GM19043 (cell line): ENCODE measurements at regions not wholly inside any gene's neighbourhood (a gene's known extent, or its start where the extent isn't known, plus 50 kb on each side); places are given as distances from the start of the nearest gene placed in this dataset.

ENCODE experiments used
- ATAC-seq: cut with Tn5 transposase; IDR thresholded peaks from one replicate; pipeline ENCODE4 v1.9.1; 2021; ENCODE audit warnings: low read depth; ENCODE audit not compliant: unreplicated experiment

DNA sequence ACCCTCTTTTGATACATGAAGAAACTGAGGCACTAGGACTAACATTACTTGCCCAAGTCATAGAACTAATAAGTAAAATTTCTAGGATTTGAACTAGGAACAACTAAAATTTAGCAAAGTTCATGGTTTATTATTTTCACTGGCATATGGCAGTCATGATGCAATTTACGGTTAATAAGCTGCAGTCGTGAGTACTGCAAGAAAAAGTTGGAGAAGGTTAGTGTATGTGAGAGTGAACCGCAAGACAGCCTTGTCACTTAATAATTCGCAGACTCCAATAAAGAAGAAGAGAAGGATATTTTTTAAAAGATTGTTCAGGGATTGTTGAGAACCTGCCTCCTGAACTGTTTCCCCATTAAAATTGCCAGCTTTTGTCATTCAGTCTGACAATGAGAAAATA, 663.4 kb upstream of the TENM4 start:
- no peak for ATAC-seq

DNA sequence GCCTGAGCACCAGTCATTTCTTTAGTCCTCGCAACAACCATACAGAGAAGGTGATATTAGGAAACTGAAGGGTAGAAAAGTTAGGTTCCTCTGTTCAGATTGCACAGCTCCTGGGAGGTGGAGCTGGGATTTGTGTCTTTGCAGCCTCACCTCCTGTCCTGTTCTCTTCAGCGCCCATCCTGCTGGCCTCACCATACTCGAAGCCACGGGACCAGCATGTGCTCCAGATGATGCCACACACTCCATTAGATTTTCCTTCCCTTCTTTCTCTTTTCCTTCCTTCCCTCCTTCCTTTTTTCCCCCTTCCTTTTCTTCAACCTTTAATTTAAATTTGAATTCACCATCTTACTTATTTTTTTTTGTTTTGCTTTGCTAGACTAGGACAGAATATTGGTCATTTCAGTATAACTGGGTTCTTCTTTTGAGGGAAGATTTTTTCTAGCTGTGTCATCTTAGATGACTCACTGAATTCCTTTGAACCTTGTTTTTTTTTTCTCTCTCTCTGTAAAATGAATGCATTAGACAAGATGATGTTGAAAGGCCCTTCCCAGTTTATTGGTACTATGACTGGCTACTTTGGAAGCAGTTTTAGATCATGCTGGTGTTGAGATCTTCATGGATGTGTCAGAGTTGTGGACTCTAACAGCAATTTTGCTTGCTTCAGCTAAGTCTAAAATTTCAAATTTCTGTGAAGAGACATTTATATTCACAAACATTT, 662.5 kb upstream of the TENM4 start:
- ATAC-seq: no peak

GRCh38 chr11:80097146-80097545, 656.3 kb upstream of the TENM4 start:
- ATAC-seq: no peak

DNA sequence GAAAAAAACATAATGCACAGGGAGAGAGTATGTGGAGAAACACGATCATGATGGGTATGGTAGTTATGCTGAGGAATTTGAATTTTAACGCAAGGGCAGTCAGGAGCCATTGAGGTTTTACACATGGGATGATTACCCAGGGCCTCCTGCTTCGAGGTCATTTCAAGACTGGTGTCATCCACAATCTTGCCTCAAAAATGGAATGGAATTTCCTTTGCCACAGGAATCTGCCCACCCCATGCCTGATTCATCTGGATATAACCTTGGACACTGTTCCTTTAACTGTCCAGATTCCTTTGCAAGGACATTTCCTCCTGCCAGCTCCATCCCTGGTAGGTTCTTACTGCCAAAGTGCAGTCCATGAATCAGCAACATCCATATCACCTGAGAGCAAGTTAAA, 655.9 kb upstream of the TENM4 start:
- no peak for ATAC-seq

DNA sequence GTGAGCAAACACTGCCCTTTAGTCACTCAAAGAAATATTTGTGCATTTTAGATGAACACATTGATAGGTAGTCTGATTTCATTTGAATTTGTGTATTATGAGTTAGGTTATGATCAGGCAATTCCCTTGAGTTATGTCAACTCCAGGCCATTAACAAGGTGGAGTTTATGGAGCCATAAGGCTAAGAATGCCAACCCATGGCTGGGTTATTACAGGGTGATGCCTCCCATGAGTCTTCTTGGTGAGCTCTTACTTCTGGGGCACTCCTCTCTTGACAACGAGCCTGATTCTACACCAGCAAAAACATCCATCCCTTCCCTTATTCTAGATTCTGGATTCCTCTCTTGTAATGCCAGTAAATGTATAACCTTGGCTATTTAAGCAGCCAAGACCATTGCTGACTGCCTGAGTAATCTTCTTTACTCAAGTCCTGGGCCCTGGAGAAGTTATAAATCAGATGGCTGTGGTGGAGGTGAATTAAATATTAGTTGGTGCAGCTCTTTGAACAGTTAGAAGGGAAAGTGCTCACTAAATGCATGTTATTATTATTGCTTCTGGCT, 645.7 kb upstream of the TENM4 start:
- ATAC-seq: no peak

- no peak for ATAC-seq
These were observed 644.7 kb upstream of the TENM4 start for GRCh38 chr11:80085563-80085962.

DNA sequence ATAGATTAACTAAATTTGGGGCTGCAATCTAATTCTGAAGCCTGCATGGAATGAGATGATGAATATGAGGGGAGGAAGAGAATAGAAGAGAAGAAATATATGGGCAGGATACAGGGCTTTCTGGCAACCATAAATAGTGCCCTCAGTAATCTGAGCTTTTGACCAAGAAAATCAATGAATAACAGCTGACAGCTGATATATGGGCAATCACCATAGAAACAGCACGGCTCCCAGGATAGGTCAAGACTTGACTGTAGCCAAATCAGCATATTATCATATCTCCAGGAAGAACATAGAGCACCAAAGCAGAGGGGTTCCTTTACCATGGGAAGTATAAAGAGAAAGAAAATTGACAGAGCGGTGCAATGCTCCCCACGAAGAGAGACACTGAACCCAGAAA, 643.8 kb upstream of the TENM4 start:
- ATAC-seq: no peak

DNA sequence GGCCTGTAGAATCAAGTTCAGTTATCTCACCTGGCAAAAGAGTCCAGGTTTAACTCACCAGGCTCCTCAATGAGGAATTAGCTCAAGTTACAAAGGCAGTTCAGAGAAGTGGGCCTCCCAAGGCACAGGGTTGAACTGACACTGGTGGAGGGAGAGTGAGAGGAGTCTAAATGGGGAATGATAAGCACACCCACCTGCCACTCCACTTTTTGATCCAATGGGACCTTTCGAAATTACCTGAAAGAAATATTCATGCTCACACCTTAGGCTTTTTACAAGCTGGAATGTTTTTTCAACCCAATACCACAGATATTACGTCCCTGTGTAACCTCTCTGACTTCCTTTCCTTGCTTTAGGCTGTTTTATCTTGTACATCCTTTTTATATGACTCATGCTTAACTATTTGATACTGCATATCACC, 642.7 kb upstream of the TENM4 start:
- no peak for ATAC-seq

- ATAC-seq: no peak
These were observed 641.6 kb upstream of the TENM4 start for GRCh38 chr11:80082406-80082805.

GRCh38 chr11:80077113-80077512, 636.3 kb upstream of the TENM4 start:
- ATAC-seq: no peak

- no peak for ATAC-seq
These were observed 634.0 kb upstream of the TENM4 start for GRCh38 chr11:80074837-80075236.

DNA sequence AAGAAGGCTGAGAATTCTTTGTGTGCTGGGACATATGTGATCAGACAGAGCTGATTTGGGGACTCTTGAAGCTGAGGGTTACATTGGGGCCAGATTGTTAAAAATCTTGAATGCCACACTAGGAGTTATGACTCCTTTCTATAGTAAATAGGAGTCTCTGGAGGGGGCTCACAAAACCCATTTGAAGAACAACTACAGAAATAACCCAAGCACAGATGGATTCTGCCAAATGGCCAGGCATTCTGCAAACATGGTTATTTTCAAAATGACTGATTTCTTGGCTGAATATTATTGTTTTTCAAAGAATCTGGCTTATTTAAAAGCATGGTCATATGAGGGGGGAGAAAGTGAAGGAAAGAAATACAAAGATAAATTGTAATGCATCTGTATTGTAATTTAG, 625.5 kb upstream of the TENM4 start:
- no peak for ATAC-seq

DNA sequence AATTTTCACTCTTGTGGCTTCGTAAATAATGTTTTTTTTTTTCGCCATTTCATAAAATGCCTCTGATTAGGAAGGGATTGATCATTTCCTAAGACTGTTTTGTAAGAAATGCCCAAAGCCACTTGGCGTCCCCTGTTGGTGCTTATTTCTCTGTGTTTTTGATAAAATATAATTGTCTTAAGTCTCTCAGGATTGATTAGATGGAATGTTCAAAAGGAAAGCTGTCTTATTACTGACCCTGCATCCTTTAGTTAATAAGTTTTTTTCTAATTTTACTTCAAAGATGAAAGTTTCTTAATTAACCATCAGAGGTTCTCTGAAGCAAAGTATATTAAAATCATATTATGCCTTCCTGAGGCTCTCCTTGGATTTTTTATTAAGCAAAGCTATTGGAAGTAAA, 624.3 kb upstream of the TENM4 start:
- ATAC-seq: no peak

- ATAC-seq: no peak
These were observed 620.2 kb upstream of the TENM4 start for GRCh38 chr11:80061056-80061455.

GRCh38 chr11:80054582-80055165, 613.8 kb upstream of the TENM4 start:
- no peak for ATAC-seq

- no peak for ATAC-seq
These were observed 607.7 kb upstream of the TENM4 start for GRCh38 chr11:80048513-80048912.

DNA sequence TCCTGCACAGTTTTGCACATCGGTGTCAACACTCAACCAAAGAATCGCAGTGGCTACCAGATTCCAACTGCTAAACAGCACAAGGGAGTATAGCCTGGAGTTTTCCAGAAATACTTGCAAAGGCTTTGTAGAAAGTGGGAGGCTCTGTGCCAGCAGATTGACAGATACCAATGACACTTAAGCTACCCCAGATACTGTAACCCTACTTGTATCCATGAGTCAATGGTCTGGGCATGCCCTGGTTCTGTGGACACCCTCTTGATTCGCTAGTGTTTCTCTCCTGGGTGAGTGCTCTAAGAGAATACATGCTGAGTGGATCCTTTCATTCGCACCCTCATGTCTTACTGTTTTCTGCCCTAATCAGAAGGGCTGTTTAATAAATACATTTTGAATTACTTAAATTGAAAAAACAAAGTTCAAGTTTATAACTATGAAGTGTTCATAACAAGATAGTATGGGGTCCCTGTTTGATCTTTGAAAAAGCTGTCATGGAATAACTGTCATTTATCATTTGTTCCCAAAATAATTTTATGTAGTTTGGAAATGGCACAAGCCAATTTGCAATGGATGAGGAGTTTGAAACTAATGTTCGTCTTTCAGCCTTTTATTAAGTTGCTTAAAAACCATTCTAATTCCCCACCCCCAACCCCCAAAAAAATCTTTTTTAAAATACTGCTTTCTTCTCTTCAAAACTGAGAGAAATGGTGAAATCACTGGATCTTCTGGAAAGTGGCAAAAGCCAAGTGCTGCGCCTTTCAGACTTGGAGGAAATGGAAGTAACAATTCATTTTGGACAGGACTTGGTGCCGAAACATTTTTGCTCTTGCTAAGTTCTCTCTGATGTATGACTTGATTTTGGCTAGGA, 600.5 kb upstream of the TENM4 start:
- ATAC-seq: no peak

DNA sequence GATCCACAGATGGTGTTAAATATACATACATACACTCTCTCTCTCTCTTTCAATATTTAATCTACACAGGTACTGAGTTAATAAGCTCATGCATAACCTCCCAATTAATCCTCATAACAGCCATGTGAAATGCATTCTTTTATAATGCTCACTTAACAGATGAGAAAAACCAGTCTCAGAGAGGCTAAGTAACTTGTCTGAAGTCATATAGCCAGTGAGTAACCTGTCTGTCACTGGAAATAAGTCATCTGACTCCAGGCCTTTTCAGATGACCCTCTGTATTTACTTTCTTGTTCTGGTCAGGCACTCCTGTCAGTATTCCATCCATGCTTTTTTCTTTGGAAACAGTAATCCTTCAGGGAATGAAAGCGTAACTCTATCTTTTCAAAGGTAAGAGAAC, 594.0 kb upstream of the TENM4 start:
- no peak for ATAC-seq

DNA sequence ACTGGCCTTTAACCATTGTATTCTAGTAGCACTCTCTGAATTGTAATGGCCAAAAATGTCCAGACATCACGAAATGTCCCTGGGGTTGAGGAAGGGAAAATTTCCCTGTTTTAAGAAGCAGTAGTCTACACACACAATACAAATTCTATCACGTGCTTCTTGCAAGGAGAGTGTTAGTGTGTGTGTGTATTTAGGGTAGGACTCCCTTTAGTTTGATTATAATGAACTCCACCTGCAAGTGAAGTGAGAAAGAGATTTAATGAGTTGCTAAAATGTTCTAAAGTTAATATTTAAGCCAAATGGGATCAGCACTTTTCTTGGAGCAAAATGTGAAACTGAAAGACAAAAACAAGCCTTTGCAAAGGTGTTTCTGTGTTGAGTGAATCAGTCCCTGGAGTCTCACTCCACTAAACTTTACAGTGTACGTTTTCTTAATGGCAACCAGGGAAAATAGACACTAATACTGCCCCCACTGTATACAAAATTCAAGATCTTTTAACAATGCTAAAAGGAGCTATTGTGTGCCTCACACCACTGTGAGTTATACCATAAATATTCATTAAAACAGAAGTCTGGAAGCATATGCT, 590.3 kb upstream of the TENM4 start:
- no peak for ATAC-seq

- no peak for ATAC-seq
These were observed 588.2 kb upstream of the TENM4 start for GRCh38 chr11:80028998-80029397.

GRCh38 chr11:80024119-80024518, 583.3 kb upstream of the TENM4 start:
- no peak for ATAC-seq
